Effector memory CD8-positive, alpha-beta T cell (primary cell): ENCODE measurements at regions not wholly inside any gene's neighbourhood (a gene's known extent, or its start where the extent isn't known, plus 50 kb on each side); places are given as distances from the start of the nearest gene placed in this dataset.

Experiments
- ATAC-seq: fragments of 150-1000 bp; cut with Tn5 transposase; replicated peaks from 2 replicates; pipeline ENCODE4 v1.10.0; 2021; ENCODE audit warnings: mild to moderate bottlenecking, moderate library complexity
- DNase-seq, 3 experiments: peaks; one replicate each; pipeline ENCODE4 v3.0.0; 2021
- H3K27ac Mint-ChIP-seq, 2 donors: one replicate each; pipeline ENCODE4 v1.8.0; 2022; ENCODE audit warnings: mild to moderate bottlenecking in 2 of 2, mixed read lengths in 2 of 2, moderate library complexity in 2 of 2
- H3K27me3 Mint-ChIP-seq, 2 donors: one replicate each; pipeline ENCODE4 v1.8.0; 2022; ENCODE audit warnings: mixed read lengths in 2 of 2
- H3K36me3 Mint-ChIP-seq: one replicate; pipeline ENCODE4 v1.8.0; 2022; ENCODE audit warnings: mild to moderate bottlenecking, moderate library complexity, mixed read lengths; ENCODE audit not compliant: insufficient read depth
- H3K4me1 Mint-ChIP-seq, 2 donors: one replicate each; pipeline ENCODE4 v1.8.0; 2022; ENCODE audit warnings: low read depth in 2 of 2, mixed read lengths in 2 of 2
- H3K4me3 Mint-ChIP-seq, 2 donors: one replicate each; pipeline ENCODE4 v1.8.0; 2022; ENCODE audit warnings: mild to moderate bottlenecking in 2 of 2, mixed read lengths in 2 of 2, moderate library complexity in 2 of 2
- H3K9me3 Mint-ChIP-seq, 2 donors: one replicate each; pipeline ENCODE4 v1.8.0; 2022; ENCODE audit warnings: mixed read lengths in 2 of 2

GRCh38 chr16:85253084-85253941 lies 141.0 kb upstream of the CIBAR2 start:
- peaks cover 3 to 25% of the 10 kb centered on the region in 2 donors for H3K27me3 Mint-ChIP-seq

GRCh38 chr16:85254051-85254450 lies 141.8 kb upstream of the CIBAR2 start:
- Mint-ChIP-seq H3K27me3 (peaks cover 4 to 27% of the 10 kb centered on the region in 2 donors), H3K36me3 (no peaks in the 10 kb centered on the region), H3K9me3 (no peaks in the 10 kb centered on the region), H3K27ac (no peak overlapping the region), H3K4me1 (no peaks in the 10 kb centered on the region), H3K4me3 (no peak overlapping the region)
- ATAC-seq: no peak
- no peak for DNase-seq

More at GRCh38 chr16:85253084-85253941, 141.0 kb upstream of the CIBAR2 start:
- Mint-ChIP-seq H3K4me3 (no peak overlapping the region), H3K4me1 (no peaks in the 10 kb centered on the region), H3K9me3 (no peaks in the 10 kb centered on the region), H3K36me3 (no peaks in the 10 kb centered on the region), H3K27ac (no peak overlapping the region)
- DNase-seq (peak; percentile 58 to 62 (median 58)), ATAC-seq (peak; percentile 78)

- no peak for DNase-seq
- Mint-ChIP-seq H3K4me1 (no peaks in the 10 kb centered on the region), H3K4me3 (no peak overlapping the region), H3K27me3 (peaks cover 9 to 36% of the 10 kb centered on the region in 2 donors), H3K9me3 (no peaks in the 10 kb centered on the region), H3K36me3 (no peaks in the 10 kb centered on the region), H3K27ac (no peak overlapping the region)
- ATAC-seq: no peak
Observed at GRCh38 chr16:85254921-85255320, 142.6 kb upstream of the CIBAR2 start.

GRCh38 chr16:85255777-85256176 lies 143.5 kb upstream of the CIBAR2 start:
- ATAC-seq: no peak

GRCh38 chr16:85256190-85256739 lies 144.0 kb upstream of the CIBAR2 start:
- Mint-ChIP-seq H3K4me1 (no peaks in the 10 kb centered on the region), H3K27me3 (peaks cover 9 to 46% of the 10 kb centered on the region in 2 donors), H3K27ac (no peak overlapping the region), H3K4me3 (no peak overlapping the region), H3K36me3 (no peaks in the 10 kb centered on the region), H3K9me3 (no peaks in the 10 kb centered on the region)
- no peak for ATAC-seq
- no peak for DNase-seq

More at GRCh38 chr16:85255777-85256176, 143.5 kb upstream of the CIBAR2 start:
- H3K27me3 Mint-ChIP-seq: peaks cover 9 to 41% of the 10 kb centered on the region in 2 donors
- H3K4me1 Mint-ChIP-seq: no peaks in the 10 kb centered on the region
- H3K4me3 Mint-ChIP-seq: no peak overlapping the region
- no peaks in the 10 kb centered on the region for H3K36me3 Mint-ChIP-seq
- no peak overlapping the region for H3K27ac Mint-ChIP-seq
- DNase-seq: no peak
- no peaks in the 10 kb centered on the region for H3K9me3 Mint-ChIP-seq

GRCh38 chr16:85257483-85257882 lies 145.2 kb upstream of the CIBAR2 start:
- Mint-ChIP-seq H3K4me1 (no peaks in the 10 kb centered on the region), H3K27me3 (peaks cover 16 to 59% of the 10 kb centered on the region in 2 donors), H3K36me3 (no peaks in the 10 kb centered on the region), H3K4me3 (no peak overlapping the region), H3K27ac (no peak overlapping the region), H3K9me3 (no peaks in the 10 kb centered on the region)
- ATAC-seq (no peak), DNase-seq (no peak)

- ATAC-seq (no peak), DNase-seq (no peak)
- Mint-ChIP-seq H3K4me3 (no peak overlapping the region), H3K27ac (no peak overlapping the region), H3K4me1 (no peaks in the 10 kb centered on the region), H3K27me3 (peaks cover 23 to 65% of the 10 kb centered on the region in 2 donors), H3K9me3 (no peaks in the 10 kb centered on the region), H3K36me3 (no peaks in the 10 kb centered on the region)
Observed at GRCh38 chr16:85258166-85258565, 145.9 kb upstream of the CIBAR2 start.

- DNase-seq: no peak
- H3K36me3 Mint-ChIP-seq: no peaks in the 10 kb centered on the region
- ATAC-seq: no peak
- no peak overlapping the region for H3K4me3 Mint-ChIP-seq
- no peaks in the 10 kb centered on the region for H3K4me1 Mint-ChIP-seq
- H3K27ac Mint-ChIP-seq: no peak overlapping the region
- H3K27me3 Mint-ChIP-seq: peaks cover 24 to 70% of the 10 kb centered on the region in 2 donors
- H3K9me3 Mint-ChIP-seq: no peaks in the 10 kb centered on the region
Observed at GRCh38 chr16:85258629-85259028, 146.4 kb upstream of the CIBAR2 start.

- H3K4me3 Mint-ChIP-seq: no peak overlapping the region
- peaks cover 24 to 76% of the 10 kb centered on the region in 2 donors for H3K27me3 Mint-ChIP-seq
- H3K27ac Mint-ChIP-seq: no peak overlapping the region
- DNase-seq (no peak), ATAC-seq (no peak)
- no peaks in the 10 kb centered on the region for H3K4me1 Mint-ChIP-seq
- H3K9me3 Mint-ChIP-seq: no peaks in the 10 kb centered on the region
- no peaks in the 10 kb centered on the region for H3K36me3 Mint-ChIP-seq
Observed at GRCh38 chr16:85259115-85259831, 147.0 kb upstream of the CIBAR2 start.

GRCh38 chr16:85259832-85260167 lies 147.5 kb upstream of the CIBAR2 start:
- ATAC-seq (no peak), DNase-seq (no peak)
- H3K36me3 Mint-ChIP-seq: no peaks in the 10 kb centered on the region
- H3K9me3 Mint-ChIP-seq: no peaks in the 10 kb centered on the region
- H3K27me3 Mint-ChIP-seq: peaks cover 24 to 82% of the 10 kb centered on the region in 2 donors
- H3K27ac Mint-ChIP-seq: no peak overlapping the region
- no peaks in the 10 kb centered on the region for H3K4me1 Mint-ChIP-seq
- H3K4me3 Mint-ChIP-seq: no peak overlapping the region

GRCh38 chr16:85261204-85261603 lies 148.9 kb upstream of the CIBAR2 start:
- Mint-ChIP-seq H3K4me1 (no peaks in the 10 kb centered on the region), H3K36me3 (no peaks in the 10 kb centered on the region), H3K9me3 (no peaks in the 10 kb centered on the region), H3K4me3 (no peak overlapping the region), H3K27ac (no peak overlapping the region), H3K27me3 (peaks cover 24 to 94% of the 10 kb centered on the region in 2 donors)
- DNase-seq (no peak), ATAC-seq (no peak)

GRCh38 chr16:85261657-85262557 lies 149.6 kb upstream of the CIBAR2 start:
- H3K36me3 Mint-ChIP-seq: no peaks in the 10 kb centered on the region
- peaks cover 24 to 89% of the 10 kb centered on the region in 2 donors for H3K27me3 Mint-ChIP-seq
- no peak overlapping the region for H3K4me3 Mint-ChIP-seq
- H3K27ac Mint-ChIP-seq: no peak overlapping the region
- no peaks in the 10 kb centered on the region for H3K9me3 Mint-ChIP-seq
- H3K4me1 Mint-ChIP-seq: no peaks in the 10 kb centered on the region
- DNase-seq (no peak), ATAC-seq (no peak)
